Neural progenitor cell (in vitro differentiated cells): ENCODE measurements at regions not wholly inside any gene's neighbourhood (a gene's known extent, or its start where the extent isn't known, plus 50 kb on each side); places are given as distances from the start of the nearest gene placed in this dataset.

Experiments used
- DNase-seq: peaks from one replicate; pipeline ENCODE4 v3.0.0-alpha.2; 2016; ENCODE audit warnings: low spot score
- H2AFZ ChIP-seq: fragments of 200-600 bp; sonication (generic); replicated peaks from 2 replicates; pipeline ENCODE4 v1.6.1; 2016; ENCODE audit warnings: antibody characterized with exemption
- H3F3A ChIP-seq: fragments of 200-600 bp; sonication (generic); 2 replicates; pipeline ENCODE4 v1.6.1; 2016; ENCODE audit warnings: antibody characterized with exemption, low read depth
- H3K27ac ChIP-seq: fragments of 200-600 bp; sonication (generic); 2 replicates; pipeline ENCODE4 v1.5.1; 2016; ENCODE audit warnings: mild to moderate bottlenecking
- H3K27me3 ChIP-seq: fragments of 200-600 bp; sonication (generic); 2 replicates; pipeline ENCODE4 v1.6.1; 2016; ENCODE audit warnings: mild to moderate bottlenecking, moderate library complexity
- H3K36me3 ChIP-seq: fragments of 200-600 bp; sonication (generic); 2 replicates; pipeline ENCODE4 v1.5.1; 2016
- H3K4me1 ChIP-seq: fragments of 200-600 bp; sonication (generic); 2 replicates; pipeline ENCODE4 v1.6.1; 2016; ENCODE audit warnings: mixed run types
- H3K4me2 ChIP-seq: fragments of 200-600 bp; sonication (generic); 2 replicates; pipeline ENCODE4 v1.6.1; 2016
- H3K4me3 ChIP-seq: fragments of 200-600 bp; sonication (generic); 2 replicates; pipeline ENCODE4 v1.5.1; 2016
- H3K79me2 ChIP-seq: fragments of 200-600 bp; sonication (generic); 2 replicates; pipeline ENCODE4 v1.6.1; 2016; ENCODE audit warnings: low read depth
- H3K9ac ChIP-seq: fragments of 200-600 bp; sonication (generic); 2 replicates; pipeline ENCODE4 v1.6.1; 2016
- H3K9me3 ChIP-seq: fragments of 200-600 bp; sonication (generic); 2 replicates; pipeline ENCODE4 v1.5.1; 2016; ENCODE audit warnings: low read depth
- H4K20me1 ChIP-seq: fragments of 200-600 bp; sonication (generic); 2 replicates; pipeline ENCODE4 v1.6.1; 2016; ENCODE audit warnings: low read depth
- H3K27ac Mint-ChIP-seq: 3 replicates; pipeline ENCODE4 v1.8.0; 2021; ENCODE audit warnings: mixed read lengths
- H3K27me3 Mint-ChIP-seq: 2 replicates; pipeline ENCODE4 v1.8.0; 2022; ENCODE audit warnings: low read depth, mild to moderate bottlenecking, inconsistent platforms, moderate library complexity, mixed read lengths; ENCODE audit not compliant: insufficient read depth
- H3K36me3 Mint-ChIP-seq: 3 replicates; pipeline ENCODE4 v1.8.0; 2021; ENCODE audit warnings: mixed read lengths
- H3K4me1 Mint-ChIP-seq: 3 replicates; pipeline ENCODE4 v1.8.0; 2021; ENCODE audit warnings: mixed read lengths
- H3K4me3 Mint-ChIP-seq: 3 replicates; pipeline ENCODE4 v1.8.0; 2021; ENCODE audit warnings: mild to moderate bottlenecking, moderate library complexity, mixed read lengths
- H3K9me3 Mint-ChIP-seq: 3 replicates; pipeline ENCODE4 v1.8.0; 2020; ENCODE audit warnings: mixed read lengths
- EZH2 ChIP-seq: fragments of 200-600 bp; sonication (generic); IDR thresholded peaks from 2 replicates; pipeline ENCODE4 v1.6.1; 2017; ENCODE audit warnings: antibody characterized with exemption, mild to moderate bottlenecking, moderate library complexity
- EZH2phosphoT487 ChIP-seq: fragments of 200-600 bp; sonication (generic); IDR thresholded peaks from 2 replicates; pipeline ENCODE4 v1.6.1; 2017; ENCODE audit warnings: antibody characterized with exemption
- TF ChIP-seq, protein P1 (sequence below): fragments of 200-600 bp; sonication (generic); IDR thresholded peaks from 2 replicates; pipeline ENCODE4 v1.5.1; 2017; ENCODE audit warnings: antibody characterized with exemption, mild to moderate bottlenecking

DNA sequence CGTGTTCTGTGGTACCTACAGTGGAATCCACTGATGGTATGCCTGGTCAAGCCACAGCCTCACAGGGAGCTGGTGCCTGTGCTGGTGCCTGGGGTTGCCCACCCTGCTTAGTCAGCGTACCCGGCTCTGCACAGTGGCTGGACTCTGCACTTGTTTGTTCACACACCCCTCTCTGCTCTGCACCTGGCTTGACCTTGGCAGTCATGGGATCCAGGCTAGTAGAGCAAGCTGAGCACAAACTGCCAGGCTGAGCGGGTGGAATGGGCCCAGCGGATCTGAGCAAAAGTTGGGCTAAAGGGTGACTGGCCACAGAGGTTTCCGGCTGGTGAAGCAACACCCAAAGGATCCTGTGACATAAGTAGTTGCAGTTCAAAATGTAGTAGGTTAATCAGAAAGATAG is 163.5 kb downstream of the CDH19 start:
- H4K20me1 ChIP-seq, result no peaks in the 10 kb centered on the region
- H3K9ac ChIP-seq, result no peak overlapping the region
- no peak overlapping the region for H3K4me2 ChIP-seq
- Mint-ChIP-seq H3K4me1 (no peaks in the 10 kb centered on the region), H3K36me3 (no peaks in the 10 kb centered on the region), H3K4me3 (no peak overlapping the region), H3K9me3 (no peaks in the 10 kb centered on the region), H3K27ac (no peak overlapping the region), H3K27me3 (no peaks in the 10 kb centered on the region)
- no peaks in the 10 kb centered on the region for H3K36me3 ChIP-seq
- H3F3A ChIP-seq, result no peaks in the 10 kb centered on the region
- H3K4me1 ChIP-seq, result no peaks in the 10 kb centered on the region
- H3K4me3 ChIP-seq, result no peak overlapping the region
- no peak overlapping the region for H3K27ac ChIP-seq
- no peaks in the 10 kb centered on the region for H3K27me3 ChIP-seq
- TF ChIP-seq, protein P1, sequence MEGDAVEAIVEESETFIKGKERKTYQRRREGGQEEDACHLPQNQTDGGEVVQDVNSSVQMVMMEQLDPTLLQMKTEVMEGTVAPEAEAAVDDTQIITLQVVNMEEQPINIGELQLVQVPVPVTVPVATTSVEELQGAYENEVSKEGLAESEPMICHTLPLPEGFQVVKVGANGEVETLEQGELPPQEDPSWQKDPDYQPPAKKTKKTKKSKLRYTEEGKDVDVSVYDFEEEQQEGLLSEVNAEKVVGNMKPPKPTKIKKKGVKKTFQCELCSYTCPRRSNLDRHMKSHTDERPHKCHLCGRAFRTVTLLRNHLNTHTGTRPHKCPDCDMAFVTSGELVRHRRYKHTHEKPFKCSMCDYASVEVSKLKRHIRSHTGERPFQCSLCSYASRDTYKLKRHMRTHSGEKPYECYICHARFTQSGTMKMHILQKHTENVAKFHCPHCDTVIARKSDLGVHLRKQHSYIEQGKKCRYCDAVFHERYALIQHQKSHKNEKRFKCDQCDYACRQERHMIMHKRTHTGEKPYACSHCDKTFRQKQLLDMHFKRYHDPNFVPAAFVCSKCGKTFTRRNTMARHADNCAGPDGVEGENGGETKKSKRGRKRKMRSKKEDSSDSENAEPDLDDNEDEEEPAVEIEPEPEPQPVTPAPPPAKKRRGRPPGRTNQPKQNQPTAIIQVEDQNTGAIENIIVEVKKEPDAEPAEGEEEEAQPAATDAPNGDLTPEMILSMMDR, result no peak
- H3K9me3 ChIP-seq, result no peaks in the 10 kb centered on the region
- H3K79me2 ChIP-seq, result no peaks in the 10 kb centered on the region
- H2AFZ ChIP-seq, result no peak overlapping the region
- DNase-seq, result no peak

DNA sequence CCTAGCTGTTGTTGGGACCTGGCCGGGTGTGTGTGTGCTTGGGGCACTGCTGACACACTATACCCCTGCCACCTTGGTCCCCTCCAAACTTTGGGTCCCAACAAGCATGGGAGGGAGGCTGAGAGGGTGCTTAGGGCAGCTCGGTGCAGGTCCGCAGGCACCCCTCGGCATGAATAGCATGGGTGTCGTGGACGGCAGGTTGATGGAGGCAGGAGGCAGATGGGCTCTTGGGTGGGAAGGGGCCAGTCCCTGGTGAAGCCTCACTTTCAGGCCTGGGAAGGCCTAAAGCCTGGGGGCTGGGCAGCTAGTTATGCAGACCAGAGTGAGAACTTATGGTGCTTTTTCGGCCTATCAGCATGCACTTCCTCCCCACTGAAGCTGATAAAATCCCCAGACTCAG is 164.2 kb downstream of the CDH19 start:
- Mint-ChIP-seq H3K36me3 (no peaks in the 10 kb centered on the region), H3K27ac (no peak overlapping the region), H3K4me1 (no peaks in the 10 kb centered on the region), H3K27me3 (no peaks in the 10 kb centered on the region), H3K4me3 (no peak overlapping the region), H3K9me3 (no peaks in the 10 kb centered on the region)
- Histone ChIP-seq H3K4me1 (no peaks in the 10 kb centered on the region), H3K9me3 (no peaks in the 10 kb centered on the region), H3K27me3 (no peaks in the 10 kb centered on the region), H4K20me1 (no peaks in the 10 kb centered on the region), H3K4me3 (no peak overlapping the region), H2AFZ (peak overlapping the region; percentile 42), H3K4me2 (no peak overlapping the region), H3K9ac (no peak overlapping the region), H3F3A (no peaks in the 10 kb centered on the region), H3K27ac (no peak overlapping the region), H3K79me2 (no peaks in the 10 kb centered on the region), H3K36me3 (no peaks in the 10 kb centered on the region)
- DNase-seq, result no peak
- TF ChIP-seq EZH2phosphoT487 (no peak), EZH2 (no peak)
- TF ChIP-seq, protein P1, result no peak

DNA sequence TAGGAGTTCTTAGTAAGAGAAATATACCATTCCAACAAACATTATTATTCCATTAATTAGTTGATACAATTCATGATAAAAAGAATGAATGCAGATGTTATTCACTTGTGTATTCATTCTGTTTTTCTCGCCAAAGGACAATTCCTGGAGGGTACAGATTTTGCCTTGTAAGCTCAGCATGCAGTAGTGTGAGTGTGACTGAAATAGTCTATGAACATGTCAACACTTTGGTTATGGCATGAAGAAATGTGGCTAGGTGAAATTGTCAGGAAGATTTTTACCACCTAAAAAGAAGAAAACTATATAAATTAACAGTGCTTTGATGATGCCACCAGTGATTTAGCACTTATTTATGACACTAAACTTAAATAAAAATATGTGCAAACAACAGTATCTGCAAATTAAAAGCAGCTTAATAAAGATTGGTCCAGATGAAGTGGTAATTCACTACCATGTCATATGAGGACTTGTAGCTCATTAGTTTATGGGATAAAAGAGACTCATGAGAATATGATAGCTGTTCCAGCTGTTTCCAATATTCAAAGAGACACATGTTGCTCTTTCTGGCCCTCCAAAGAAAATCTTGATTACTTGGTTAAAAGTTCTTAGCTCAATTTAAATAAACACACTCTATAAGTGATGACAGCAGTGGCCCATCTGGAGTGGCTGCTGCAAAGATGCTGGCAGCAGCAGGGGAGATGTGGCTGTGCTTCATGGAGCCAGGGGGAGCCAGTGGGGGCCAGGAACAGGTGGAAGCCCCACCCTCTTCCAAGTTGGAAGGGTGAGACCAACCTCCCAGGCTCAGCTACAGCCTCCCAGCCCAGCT is 165.0 kb downstream of the CDH19 start:
- Mint-ChIP-seq H3K4me1 (no peaks in the 10 kb centered on the region), H3K27ac (no peak overlapping the region), H3K36me3 (no peaks in the 10 kb centered on the region), H3K27me3 (no peaks in the 10 kb centered on the region), H3K9me3 (no peaks in the 10 kb centered on the region), H3K4me3 (no peak overlapping the region)
- H3K36me3 ChIP-seq, result no peaks in the 10 kb centered on the region
- no peaks in the 10 kb centered on the region for H3K9me3 ChIP-seq
- DNase-seq, result no peak
- no peak for TF ChIP-seq EZH2phosphoT487
- TF ChIP-seq, protein P1, result no peak
- TF ChIP-seq EZH2, result no peak
- H3K27ac ChIP-seq, result no peak overlapping the region
- H3K4me1 ChIP-seq, result no peaks in the 10 kb centered on the region
- H3K27me3 ChIP-seq, result no peaks in the 10 kb centered on the region
- H3K4me2 ChIP-seq, result no peak overlapping the region
- H3K4me3 ChIP-seq, result no peak overlapping the region
- H3K9ac ChIP-seq, result no peak overlapping the region
- no peaks in the 10 kb centered on the region for H3K79me2 ChIP-seq
- no peaks in the 10 kb centered on the region for H4K20me1 ChIP-seq
- H2AFZ ChIP-seq, result no peak overlapping the region
- no peaks in the 10 kb centered on the region for H3F3A ChIP-seq
